Mesenchymal stem cell (in vitro differentiated cells and primary cell): ENCODE measurements at regions not wholly inside any gene's neighbourhood (a gene's known extent, or its start where the extent isn't known, plus 50 kb on each side); places are given as distances from the start of the nearest gene placed in this dataset.
"Not testable (repeated sequence)": the region's sequence is repeated elsewhere in the genome, so short reads cannot be mapped to it uniquely, and the experiment has no call there.

ENCODE experiments used
- DNase-seq: peaks from one replicate; pipeline ENCODE4 v3.0.0-alpha.2; 2013
- H2AFZ ChIP-seq: one replicate; pipeline ENCODE4 v1.6.1; 2013; ENCODE audit warnings: low read depth, mild to moderate bottlenecking, control low read depth, inconsistent platforms, low read length, moderate library complexity
- H2AK5ac ChIP-seq: 2 replicates; pipeline ENCODE4 v1.6.1; 2013; ENCODE audit warnings: low read length, moderate library complexity, mild to moderate bottlenecking, inconsistent platforms; ENCODE audit not compliant: severe bottlenecking
- H2BK120ac ChIP-seq: one replicate; pipeline ENCODE4 v1.6.1; 2013; ENCODE audit warnings: low read depth, mild to moderate bottlenecking, inconsistent platforms, low read length, moderate library complexity
- H2BK12ac ChIP-seq, 2 experiments: one replicate each; pipeline ENCODE4 v1.6.1; 2013; ENCODE audit warnings: inconsistent platforms in 2 of 2, low read length in 2 of 2, mild to moderate bottlenecking in 2 of 2, moderate library complexity in 2 of 2, control low read depth in 1 of 2
- H2BK15ac ChIP-seq: one replicate; pipeline ENCODE4 v1.6.1; 2013; ENCODE audit warnings: mild to moderate bottlenecking, low read depth, inconsistent platforms; ENCODE audit not compliant: poor library complexity, severe bottlenecking
- H2BK5ac ChIP-seq: 2 replicates; pipeline ENCODE4 v1.6.1; 2013; ENCODE audit warnings: low read depth, mild to moderate bottlenecking, low read length, control low read depth, inconsistent platforms; ENCODE audit not compliant: poor library complexity, severe bottlenecking
- H3K14ac ChIP-seq, 2 experiments: one replicate each; pipeline ENCODE4 v1.6.1; 2013; ENCODE audit warnings: inconsistent platforms in 2 of 2, low read length in 2 of 2, control low read depth in 1 of 2, mild to moderate bottlenecking in 1 of 2, moderate library complexity in 1 of 2
- H3K18ac ChIP-seq, 2 experiments: one replicate each; pipeline ENCODE4 v1.6.1; 2013; ENCODE audit warnings: inconsistent platforms in 2 of 2, low read length in 2 of 2, control low read depth in 1 of 2, low read depth in 1 of 2, mild to moderate bottlenecking in 1 of 2
- H3K23ac ChIP-seq, 2 experiments: one replicate each; pipeline ENCODE4 v1.6.1; 2013; ENCODE audit warnings: inconsistent platforms in 2 of 2, low read length in 2 of 2, mild to moderate bottlenecking in 2 of 2, moderate library complexity in 2 of 2, control low read depth in 1 of 2
- H3K27ac ChIP-seq: 2 replicates; pipeline ENCODE4 v1.5.1; 2013; ENCODE audit warnings: mild to moderate bottlenecking, moderate library complexity, low read length, control low read depth, inconsistent platforms; ENCODE audit not compliant: poor library complexity, severe bottlenecking
- H3K27me3 ChIP-seq, 2 experiments: 2 replicates each; pipeline versions ENCODE4 v1.6.1 to v1.7.0; 2013; ENCODE audit warnings: low read length in 2 of 2, mild to moderate bottlenecking in 2 of 2, moderate library complexity in 2 of 2, control low read depth in 1 of 2, inconsistent platforms in 1 of 2; ENCODE audit not compliant: control insufficient read depth in 1 of 2, insufficient read depth in 1 of 2
- H3K36me3 ChIP-seq, 2 experiments: 2 replicates each; pipeline versions ENCODE4 v1.6.1 to v1.7.0; 2013; ENCODE audit warnings: low read length in 2 of 2, control low read depth in 1 of 2, inconsistent platforms in 1 of 2, low read depth in 1 of 2, mild to moderate bottlenecking in 1 of 2; ENCODE audit not compliant: insufficient read depth in 2 of 2, control insufficient read depth in 1 of 2
- H3K4ac ChIP-seq, 2 experiments: one replicate each; pipeline ENCODE4 v1.6.1; 2013; ENCODE audit warnings: inconsistent platforms in 2 of 2, low read length in 2 of 2, mild to moderate bottlenecking in 2 of 2, moderate library complexity in 2 of 2, control low read depth in 1 of 2, low read depth in 1 of 2
- H3K4me1 ChIP-seq: 2 replicates; pipeline ENCODE4 v1.6.1; 2013; ENCODE audit warnings: low read depth, low read length, control low read depth; ENCODE audit not compliant: control insufficient read depth, insufficient read depth
- H3K4me2 ChIP-seq: 2 replicates; pipeline ENCODE4 v1.6.1; 2013; ENCODE audit warnings: low read length, mild to moderate bottlenecking, inconsistent platforms; ENCODE audit not compliant: poor library complexity, severe bottlenecking
- H3K4me3 ChIP-seq, 2 experiments: 2 replicates each; pipeline versions ENCODE4 v1.5.1 to v1.7.0; 2013; ENCODE audit warnings: low read length in 2 of 2, mild to moderate bottlenecking in 2 of 2, control low read depth in 1 of 2, low read depth in 1 of 2; ENCODE audit not compliant: insufficient read depth in 1 of 2
- H3K79me1 ChIP-seq: replicated peaks from 2 replicates; pipeline ENCODE4 v1.6.1; 2013; ENCODE audit warnings: mild to moderate bottlenecking, control low read depth, low read length, inconsistent platforms; ENCODE audit not compliant: poor library complexity, severe bottlenecking
- H3K9ac ChIP-seq: 2 replicates; pipeline ENCODE4 v1.7.0; 2013; ENCODE audit warnings: mild to moderate bottlenecking, low read length, moderate library complexity
- H3K9me3 ChIP-seq: 2 replicates; pipeline ENCODE4 v1.7.0; 2013; ENCODE audit warnings: mild to moderate bottlenecking, low read length; ENCODE audit not compliant: control insufficient read depth
- H4K8ac ChIP-seq: one replicate; pipeline ENCODE4 v1.6.1; 2013; ENCODE audit warnings: inconsistent platforms, mild to moderate bottlenecking, low read length, moderate library complexity
- H4K91ac ChIP-seq: one replicate; pipeline ENCODE4 v1.6.1; 2013; ENCODE audit warnings: mild to moderate bottlenecking, low read length, inconsistent platforms
- WGBS: methylation state at CpG from one replicate; pipeline ENCODE4 v1.1.7; 2013; ENCODE audit warnings: mixed read lengths; 5-methylcytosine and 5-hydroxymethylcytosine counted together

- 88% methylated on average over 22 of the region's 25 CpGs for WGBS
- H3K9ac ChIP-seq, H3K27me3 ChIP-seq, H3K36me3 ChIP-seq, H3K4me2 ChIP-seq, H3K23ac ChIP-seq, H3K4me3 ChIP-seq, H2AK5ac ChIP-seq, DNase-seq, H3K9me3 ChIP-seq, H3K79me1 ChIP-seq, H2BK15ac ChIP-seq, H2BK5ac ChIP-seq, H4K8ac ChIP-seq, H2BK120ac ChIP-seq, H2BK12ac ChIP-seq, H3K27ac ChIP-seq, H3K14ac ChIP-seq, H2AFZ ChIP-seq, H3K18ac ChIP-seq, H3K4me1 ChIP-seq, H3K4ac ChIP-seq, H4K91ac ChIP-seq: not testable (repeated sequence)
Measured at GRCh38 chr13:18258801-18259419, 922.7 kb downstream of the TUBA3C start.

- H3K79me1 ChIP-seq, H3K4me2 ChIP-seq, H2BK15ac ChIP-seq, H3K36me3 ChIP-seq, H3K27me3 ChIP-seq, H2BK12ac ChIP-seq, H3K27ac ChIP-seq, H3K4ac ChIP-seq, H3K14ac ChIP-seq, H3K4me1 ChIP-seq, H2BK5ac ChIP-seq, H2AFZ ChIP-seq, H3K4me3 ChIP-seq, H2BK120ac ChIP-seq, H3K9ac ChIP-seq, H2AK5ac ChIP-seq, H3K18ac ChIP-seq, H3K9me3 ChIP-seq, H4K8ac ChIP-seq, DNase-seq, H3K23ac ChIP-seq, H4K91ac ChIP-seq: not testable (repeated sequence)
- WGBS: 74% methylated on average over 9 of the region's 9 CpGs
Measured at GRCh38 chr13:18257686-18258085, 923.9 kb downstream of the TUBA3C start.

GRCh38 chr13:18252848-18253247, 928.8 kb downstream of the TUBA3C start:
- H3K18ac ChIP-seq, H2BK15ac ChIP-seq, H3K4me2 ChIP-seq, H2BK120ac ChIP-seq, H2BK12ac ChIP-seq, DNase-seq, H4K8ac ChIP-seq, H3K4ac ChIP-seq, H4K91ac ChIP-seq, H3K9ac ChIP-seq, H3K14ac ChIP-seq, H2AFZ ChIP-seq, H3K27me3 ChIP-seq, H3K79me1 ChIP-seq, H3K23ac ChIP-seq, H3K27ac ChIP-seq, H2BK5ac ChIP-seq, H3K36me3 ChIP-seq, H3K4me3 ChIP-seq, H3K4me1 ChIP-seq, H2AK5ac ChIP-seq, H3K9me3 ChIP-seq: not testable (repeated sequence)
- WGBS: 86% methylated on average over 8 of the region's 12 CpGs

GRCh38 chr13:18248533-18249240, 932.9 kb downstream of the TUBA3C start:
- not testable (repeated sequence) for H4K8ac ChIP-seq, H2AK5ac ChIP-seq, DNase-seq, H3K14ac ChIP-seq, H4K91ac ChIP-seq, H3K4ac ChIP-seq, H3K18ac ChIP-seq, H3K4me3 ChIP-seq, H2BK15ac ChIP-seq, H3K9ac ChIP-seq, H3K9me3 ChIP-seq, H2BK5ac ChIP-seq, H2AFZ ChIP-seq, H3K27ac ChIP-seq, H2BK120ac ChIP-seq, H2BK12ac ChIP-seq, H3K36me3 ChIP-seq, H3K23ac ChIP-seq, H3K4me1 ChIP-seq, H3K79me1 ChIP-seq, H3K27me3 ChIP-seq, H3K4me2 ChIP-seq
- WGBS: 81% methylated on average over 12 of the region's 12 CpGs
